B cell (primary cell): ENCODE measurements at regions not wholly inside any gene's neighbourhood (a gene's known extent, or its start where the extent isn't known, plus 50 kb on each side); places are given as distances from the start of the nearest gene placed in this dataset.

Source experiments
- ATAC-seq: fragments of 200-7000 bp; cut with Tn5 transposase; one replicate; pipeline ENCODE4 v1.10.0; 2021; ENCODE audit warnings: low read depth, mild to moderate bottlenecking, moderate number of reproducible peaks, moderate library complexity
- CTCF ChIA-PET: fragments of 350-600 bp; sonication (Branson Sonifier 250); formaldehyde crosslinking; loops from one replicate; lab custom pipeline; 2021; ENCODE audit warnings: antibody characterized with exemption, inconsistent platforms; lab: Charles Lee
- POLR2A ChIA-PET: fragments of 350-600 bp; sonication (Branson Sonifier 250); formaldehyde crosslinking; loops from one replicate; lab custom pipeline; 2021; ENCODE audit warnings: antibody characterized with exemption; lab: Charles Lee
- DNase-seq: peaks from one replicate; pipeline ENCODE4 v3.0.0; 2013
- H2AFZ ChIP-seq: 2 replicates; pipeline ENCODE4 v1.6.1; 2012; ENCODE audit warnings: mild to moderate bottlenecking, low read depth, low read length; ENCODE audit not compliant: insufficient read depth, poor library complexity, severe bottlenecking
- H3K27ac ChIP-seq, 2 donors: 1 replicate in 1 of 2; 2 replicates in 1 of 2; pipeline ENCODE4 v1.5.1; 2012 to 2013; ENCODE audit warnings: low read length in 2 of 2, mild to moderate bottlenecking in 2 of 2, moderate library complexity in 1 of 2
- H3K27me3 ChIP-seq, 4 experiments: fragments of 200-600 bp in 1 of 4; sonication (generic) in 1 of 4; replicated peaks in 1 of 4; 1 replicate in 2 of 4; 2 replicates in 2 of 4; pipeline versions ENCODE4 v1.6.1 to v1.7.0; 2013 to 2016; ENCODE audit warnings: low read length in 3 of 4, mild to moderate bottlenecking in 2 of 4, mixed read lengths in 1 of 4, moderate library complexity in 1 of 4; ENCODE audit not compliant: insufficient read depth in 4 of 4, control insufficient read depth in 3 of 4; ENCODE audit errors: control extremely low read depth in 1 of 4
- H3K36me3 ChIP-seq, 2 experiments: replicated peaks in 1 of 2; 1 replicate in 1 of 2; 2 replicates in 1 of 2; pipeline versions ENCODE4 v1.6.1 to v1.7.1; 2013; ENCODE audit warnings: low read length in 1 of 2; ENCODE audit not compliant: insufficient read depth in 2 of 2, control insufficient read depth in 1 of 2; ENCODE audit errors: control extremely low read depth in 1 of 2, extremely low read depth in 1 of 2
- H3K4me1 ChIP-seq, 2 donors: fragments of 200-600 bp in 1 of 2; sonication (generic) in 1 of 2; 1 replicate in 1 of 2; 2 replicates in 1 of 2; pipeline versions ENCODE4 v1.5.1 to v1.6.1; 2013 to 2017; ENCODE audit warnings: low read length in 2 of 2; ENCODE audit not compliant: control insufficient read depth in 2 of 2, insufficient read depth in 2 of 2
- H3K4me2 ChIP-seq: replicated peaks from 2 replicates; pipeline ENCODE3; 2012; ENCODE audit warnings: mild to moderate bottlenecking, low read depth, low read length; ENCODE audit not compliant: poor library complexity, severe bottlenecking
- H3K4me3 ChIP-seq, 5 experiments: fragments of 200-600 bp in 1 of 5; sonication (generic) in 1 of 5; 1 replicate in 3 of 5; 2 replicates in 2 of 5; pipeline versions ENCODE4 v1.5.1 to v1.7.0; 2011 to 2016; ENCODE audit warnings: low read length in 4 of 5, mild to moderate bottlenecking in 4 of 5, low read depth in 2 of 5, control low read depth in 1 of 5, moderate library complexity in 1 of 5; ENCODE audit not compliant: insufficient read depth in 1 of 5; ENCODE audit errors: control extremely low read depth in 1 of 5, extremely low read depth in 1 of 5
- H3K79me2 ChIP-seq: fragments of 200-600 bp; sonication (generic); one replicate; pipeline ENCODE4 v1.6.0; 2016; ENCODE audit warnings: low read length; ENCODE audit not compliant: control insufficient read depth, insufficient read depth
- H3K9ac ChIP-seq: fragments of 200-600 bp; sonication (generic); 2 replicates; pipeline ENCODE4 v1.6.1; 2017; ENCODE audit warnings: mild to moderate bottlenecking, low read length, moderate library complexity
- H3K9me3 ChIP-seq, 3 donors: one replicate each; pipeline versions ENCODE4 v1.6.1 to v1.7.1; 2013; ENCODE audit warnings: low read length in 2 of 3; ENCODE audit not compliant: control insufficient read depth in 2 of 3, insufficient read depth in 1 of 3; ENCODE audit errors: control extremely low read depth in 1 of 3
- H4K20me1 ChIP-seq: 2 replicates; pipeline ENCODE4 v1.6.0; 2012; ENCODE audit warnings: mild to moderate bottlenecking, low read length; ENCODE audit not compliant: insufficient read depth, control insufficient read depth, poor library complexity, severe bottlenecking
- H3K27ac Mint-ChIP-seq: one replicate; pipeline ENCODE4 v1.8.0; 2021; ENCODE audit warnings: mixed read lengths
- H3K27me3 Mint-ChIP-seq: one replicate; pipeline ENCODE4 v1.8.0; 2021; ENCODE audit warnings: mixed read lengths
- H3K4me1 Mint-ChIP-seq: one replicate; pipeline ENCODE4 v1.8.0; 2021; ENCODE audit warnings: mixed read lengths
- H3K4me3 Mint-ChIP-seq: one replicate; pipeline ENCODE4 v1.8.0; 2021; ENCODE audit warnings: mixed read lengths
- H3K9me3 Mint-ChIP-seq: one replicate; pipeline ENCODE4 v1.8.0; 2022; ENCODE audit warnings: mixed read lengths; ENCODE audit not compliant: insufficient read depth
- CTCF ChIP-seq: fragments of 200-600 bp; IDR thresholded peaks from one replicate; pipeline ENCODE4 v1.8.0; 2022; ENCODE audit warnings: antibody characterized with exemption, mild to moderate bottlenecking
- EZH2 ChIP-seq: IDR thresholded peaks from 2 replicates; pipeline ENCODE4 v1.6.1; 2012; ENCODE audit warnings: borderline replicate concordance, low read depth, mild to moderate bottlenecking, moderate library complexity, low read length; ENCODE audit not compliant: insufficient read depth, poor library complexity, severe bottlenecking
- WGBS: methylation state at CpG from one replicate; pipeline ENCODE4 v1.1.5; 2013; ENCODE audit warnings: missing lambda C conversion rate; ENCODE audit not compliant: insufficient coverage; 5-methylcytosine and 5-hydroxymethylcytosine counted together
- intact Hi-C: fragments of 100-400 bp; cut with micrococcal nuclease; formaldehyde crosslinking; loops from one replicate; pipeline ENCODE4 v1.10.0; 2022

GRCh38 chr21:20570824-20571232 is 427.4 kb upstream of the NCAM2 start:
- no peaks in the 10 kb centered on the region for H4K20me1 ChIP-seq
- no peaks in the 10 kb centered on the region for H3K79me2 ChIP-seq
- no peaks in the 10 kb centered on the region for H3K4me1 Mint-ChIP-seq
- H3K9me3 Mint-ChIP-seq = no peaks in the 10 kb centered on the region
- H3K4me3 Mint-ChIP-seq = no peak overlapping the region
- TF ChIP-seq EZH2 = no peak
- TF ChIP-seq CTCF = no peak
- DNase-seq (no peak), ATAC-seq (no peak)
- no peak overlapping the region for H3K4me3 ChIP-seq
- intact Hi-C loops = loop anchor here (10.0 kb wide), 1 partner anchor 56 kb away; no protein-coding TSS in a partner anchor
- H3K4me1 ChIP-seq = no peaks in the 10 kb centered on the region
- ChIA-PET CTCF (no interaction called here), POLR2A (no interaction called here)
- H3K9me3 ChIP-seq = peaks cover 0 to 3% (median 0%) of the 10 kb centered on the region in 3 donors
- H3K9ac ChIP-seq = no peak overlapping the region
- H3K27ac Mint-ChIP-seq = no peak overlapping the region
- no peaks in the 10 kb centered on the region for H3K36me3 ChIP-seq
- no peaks in the 10 kb centered on the region for H3K27me3 Mint-ChIP-seq
- H3K4me2 ChIP-seq = no peak overlapping the region
- no peaks in the 10 kb centered on the region for H3K27me3 ChIP-seq
- H3K27ac ChIP-seq = no peak overlapping the region
- H2AFZ ChIP-seq = no peak overlapping the region
- 60% methylated on average over 2 of the region's 2 CpGs for WGBS

- no peaks in the 10 kb centered on the region for H3K4me1 Mint-ChIP-seq
- H3K9me3 Mint-ChIP-seq = no peaks in the 10 kb centered on the region
- H4K20me1 ChIP-seq = no peaks in the 10 kb centered on the region
- H3K4me3 ChIP-seq = no peak overlapping the region
- no peak overlapping the region for H3K27ac ChIP-seq
- H3K4me1 ChIP-seq = no peaks in the 10 kb centered on the region
- ATAC-seq (no peak), DNase-seq (no peak)
- peaks cover 0 to 3% (median 0%) of the 10 kb centered on the region in 3 donors for H3K9me3 ChIP-seq
- POLR2A ChIA-PET = no interaction called here
- no peaks in the 10 kb centered on the region for H3K79me2 ChIP-seq
- no peaks in the 10 kb centered on the region for H3K27me3 ChIP-seq
- H3K27me3 Mint-ChIP-seq = no peaks in the 10 kb centered on the region
- H2AFZ ChIP-seq = no peak overlapping the region
- WGBS = 100% methylated on average over 2 of the region's 4 CpGs
- no peak overlapping the region for H3K4me3 Mint-ChIP-seq
- H3K27ac Mint-ChIP-seq = no peak overlapping the region
- no peaks in the 10 kb centered on the region for H3K36me3 ChIP-seq
- H3K4me2 ChIP-seq = no peak overlapping the region
- H3K9ac ChIP-seq = no peak overlapping the region
- intact Hi-C loops = loop anchor here (10.0 kb wide), 1 partner anchor 58 kb away; no protein-coding TSS in a partner anchor
- TF ChIP-seq EZH2 (no peak), CTCF (no peak)
- CTCF ChIA-PET = no interaction called here
Measured at GRCh38 chr21:20572582-20572981, 425.6 kb upstream of the NCAM2 start.
